Activated T-cell treated with anti-CD3 and anti-CD28 coated beads, Interleukin-2, amount 50 U/mL, for 48 hours (primary cell): ENCODE measurements at regions not wholly inside any gene's neighbourhood (a gene's known extent, or its start where the extent isn't known, plus 50 kb on each side); places are given as distances from the start of the nearest gene placed in this dataset.

ENCODE experiments used
- DNase-seq, 2 experiments: peaks; one replicate each; pipeline ENCODE4 v3.0.0-alpha.2; 2020

GRCh38 chr4:35106091-35106734, 1138.1 kb downstream of the ARAP2 start:
- DNase-seq, result no peak

GRCh38 chr4:35124106-35124505, 1120.2 kb downstream of the ARAP2 start:
- no peak for DNase-seq

GRCh38 chr4:35125995-35126712, 1118.2 kb downstream of the ARAP2 start:
- DNase-seq, result no peak

GRCh38 chr4:35138449-35138848, 1105.9 kb downstream of the ARAP2 start:
- no peak for DNase-seq

- no peak for DNase-seq
Observed at GRCh38 chr4:35147761-35148160, 1096.6 kb downstream of the ARAP2 start.

GRCh38 chr4:35151816-35152572, 1092.3 kb downstream of the ARAP2 start:
- DNase-seq, result peak in 1 of 2 experiments; percentile 14

GRCh38 chr4:35163168-35163567, 1081.1 kb downstream of the ARAP2 start:
- DNase-seq, result no peak

- no peak for DNase-seq
Observed at GRCh38 chr4:35164063-35164462, 1080.3 kb downstream of the ARAP2 start.

- no peak for DNase-seq
Observed at GRCh38 chr4:35166466-35166865, 1077.8 kb downstream of the ARAP2 start.

GRCh38 chr4:35167385-35167784, 1076.9 kb downstream of the ARAP2 start:
- no peak for DNase-seq

GRCh38 chr4:35175487-35175886, 1068.8 kb downstream of the ARAP2 start:
- no peak for DNase-seq

GRCh38 chr4:35175894-35176293, 1068.4 kb downstream of the ARAP2 start:
- DNase-seq, result no peak

- no peak for DNase-seq
Observed at GRCh38 chr4:35182451-35182850, 1061.9 kb downstream of the ARAP2 start.

- DNase-seq, result no peak
Observed at GRCh38 chr4:35189988-35190613, 1054.2 kb downstream of the ARAP2 start.

- no peak for DNase-seq
Observed at GRCh38 chr4:35201403-35201802, 1042.9 kb downstream of the ARAP2 start.

- no peak for DNase-seq
Observed at GRCh38 chr4:35216636-35217035, 1027.7 kb downstream of the ARAP2 start.

GRCh38 chr4:35217331-35217730, 1027.0 kb downstream of the ARAP2 start:
- no peak for DNase-seq

GRCh38 chr4:35228313-35228712, 1016.0 kb downstream of the ARAP2 start:
- DNase-seq, result no peak

GRCh38 chr4:35229021-35229420, 1015.3 kb downstream of the ARAP2 start:
- no peak for DNase-seq

GRCh38 chr4:35237924-35238323, 1006.4 kb downstream of the ARAP2 start:
- no peak for DNase-seq

- DNase-seq, result no peak
Observed at GRCh38 chr4:35238793-35239192, 1005.5 kb downstream of the ARAP2 start.

- DNase-seq, result no peak
Observed at GRCh38 chr4:35246493-35246892, 997.8 kb downstream of the ARAP2 start.

GRCh38 chr4:35247047-35247446, 997.3 kb downstream of the ARAP2 start:
- no peak for DNase-seq
